GM18502 (cell line): ENCODE measurements at regions not wholly inside any gene's neighbourhood (a gene's known extent, or its start where the extent isn't known, plus 50 kb on each side); places are given as distances from the start of the nearest gene placed in this dataset.
A peak's percentile ranks its signal among the peaks of the same experiment; 100 is the strongest.
"Not testable (repeated sequence)": the region's sequence is repeated elsewhere in the genome, so short reads cannot be mapped to it uniquely, and the experiment has no call there.

Source experiments
- ATAC-seq: cut with Tn5 transposase; IDR thresholded peaks from one replicate; pipeline ENCODE4 v1.9.1; 2021; ENCODE audit warnings: mild to moderate bottlenecking; ENCODE audit not compliant: unreplicated experiment, poor library complexity

DNA sequence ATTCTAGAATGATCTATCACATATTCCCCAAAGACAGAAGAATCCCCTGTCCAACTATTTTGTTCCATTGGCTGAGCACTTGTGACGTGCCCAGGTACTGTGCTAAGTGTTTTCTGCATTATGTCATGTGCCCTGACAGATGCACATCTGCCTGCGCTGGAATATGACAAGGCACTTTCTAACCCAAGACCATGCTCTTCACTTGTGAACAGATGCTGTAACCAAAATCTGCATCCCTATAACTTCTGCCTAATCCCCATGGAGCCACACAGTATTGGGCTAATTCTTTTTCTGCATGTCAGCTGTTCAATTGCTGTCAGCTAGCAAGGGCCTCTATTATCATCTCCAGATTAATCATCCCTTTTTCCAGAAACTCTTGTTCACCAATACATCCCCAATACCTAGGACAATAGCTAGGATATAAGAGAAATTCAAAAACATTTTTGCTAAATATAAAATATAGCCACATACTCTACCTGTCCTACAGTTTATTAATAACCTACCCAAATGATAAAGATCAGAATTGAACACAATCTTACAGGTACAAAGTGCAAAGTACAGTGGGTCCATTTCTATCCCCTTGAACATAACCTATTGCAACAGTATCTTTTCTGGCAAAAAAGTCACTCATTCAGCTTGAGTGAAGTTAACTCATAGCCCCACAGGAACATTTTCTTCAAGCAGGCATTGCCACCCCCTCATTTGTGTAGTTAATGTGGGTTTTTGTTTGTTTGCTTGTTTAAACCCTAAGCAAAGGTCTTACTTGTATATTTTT lies 109.4 kb upstream of the LRRN1 start:
- ATAC-seq: no peak

DNA sequence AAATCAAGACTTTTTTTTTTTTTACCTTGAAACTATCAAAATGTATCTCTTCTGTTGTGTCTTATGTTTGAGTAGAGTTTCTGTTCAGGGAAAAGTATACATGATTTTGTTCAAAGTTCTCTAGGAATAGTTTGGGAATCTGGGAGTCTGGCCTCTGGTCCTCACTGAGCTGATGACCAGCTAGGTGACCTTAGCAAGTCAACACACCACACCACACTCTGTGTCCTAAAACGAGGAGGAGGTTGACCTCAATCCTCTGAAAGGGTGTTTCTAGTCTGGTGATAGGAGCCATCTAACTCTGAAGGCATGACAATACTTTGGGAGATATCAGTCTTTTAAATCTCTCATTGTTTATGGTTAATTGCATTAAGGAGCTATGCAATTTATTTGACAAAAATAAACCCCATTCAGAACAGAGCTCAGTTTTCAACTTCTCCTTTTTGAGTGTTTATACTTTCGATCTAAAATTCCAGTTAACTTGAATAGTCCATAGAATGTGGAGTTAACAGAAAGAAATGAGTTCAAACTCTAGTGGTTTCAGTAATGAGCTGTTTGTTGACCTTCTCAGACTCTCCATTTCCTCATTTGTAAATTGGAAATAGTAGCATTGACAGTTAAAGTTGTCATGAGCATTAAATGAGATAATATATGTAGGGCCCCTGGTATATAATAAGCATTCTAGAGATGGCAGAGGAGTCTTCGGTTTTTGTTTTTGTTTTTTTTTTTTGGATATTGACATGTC lies 112.2 kb upstream of the LRRN1 start:
- ATAC-seq: no peak

DNA sequence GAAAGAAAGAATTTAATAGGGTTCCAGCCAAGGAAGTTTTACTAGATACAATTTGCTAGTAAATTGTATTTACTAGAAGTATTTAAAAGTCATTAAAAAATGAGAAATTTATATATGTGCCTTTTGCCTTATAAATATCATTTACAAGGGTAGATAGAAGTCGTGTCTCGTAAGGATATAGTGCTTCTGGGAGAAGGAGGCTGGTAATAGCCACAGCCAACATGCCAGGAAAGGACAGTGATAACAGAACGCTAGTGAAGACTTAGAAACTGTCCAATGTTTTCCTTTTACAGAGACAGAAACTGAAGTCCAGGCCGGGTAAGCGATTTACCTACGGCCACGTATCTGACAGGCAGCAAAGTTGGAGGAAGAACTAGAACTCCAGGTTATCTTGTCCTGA lies 113.5 kb upstream of the LRRN1 start:
- no peak for ATAC-seq

DNA sequence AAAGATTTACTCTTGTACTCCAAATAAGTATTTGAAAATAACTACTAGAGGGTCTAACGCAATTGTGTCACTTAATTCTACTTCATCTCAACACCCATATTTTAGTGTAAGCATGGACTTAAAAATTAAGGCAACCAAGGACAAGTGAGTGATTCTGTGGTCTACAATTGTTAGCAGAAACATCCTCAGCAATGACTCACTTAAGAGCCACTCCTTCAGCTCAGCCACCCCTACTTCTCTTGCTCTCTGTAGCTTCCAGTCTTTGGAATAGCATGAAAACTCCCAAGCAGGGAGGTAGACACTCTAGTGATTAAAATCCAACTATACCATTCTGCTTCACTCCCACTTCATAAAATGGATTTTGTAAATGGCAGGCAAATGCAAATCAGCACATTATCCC lies 116.0 kb upstream of the LRRN1 start:
- no peak for ATAC-seq

DNA sequence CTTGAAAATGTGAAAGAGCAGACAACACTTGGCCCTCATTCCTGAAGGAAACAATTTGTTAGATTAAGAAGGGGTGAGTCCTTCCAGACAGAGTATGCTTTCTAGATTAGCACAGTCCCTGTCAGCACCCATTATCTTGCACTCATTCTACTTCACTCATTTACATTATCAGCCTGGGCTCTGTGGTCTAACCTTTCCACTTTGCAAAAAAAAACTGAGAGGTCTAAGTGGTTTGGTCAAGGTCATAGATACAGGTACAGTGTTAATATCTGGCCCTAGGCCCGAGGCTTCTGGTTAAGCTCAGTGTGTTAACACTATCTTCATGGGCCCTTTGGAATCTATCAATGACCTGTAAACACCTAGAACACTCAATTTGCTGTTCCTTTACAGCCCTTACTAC lies 123.4 kb upstream of the LRRN1 start:
- no peak for ATAC-seq

DNA sequence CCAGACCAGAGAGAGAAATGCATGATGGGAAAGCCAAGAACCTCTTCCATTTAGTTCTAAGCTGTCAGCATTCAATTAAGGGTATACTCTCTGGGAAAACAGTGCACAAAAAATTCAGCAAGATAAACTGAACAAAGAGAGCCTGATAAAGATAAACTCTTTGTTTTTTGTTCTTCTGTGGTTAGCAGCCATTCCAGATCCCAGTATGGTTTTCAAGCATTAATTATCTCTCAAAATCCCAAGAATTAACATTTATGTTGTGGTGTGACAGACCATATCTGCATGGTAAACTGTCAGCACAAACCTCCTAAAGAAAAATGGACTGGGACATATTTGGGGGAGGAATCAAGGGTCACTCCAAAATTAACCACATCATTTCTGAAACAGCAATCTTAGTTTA lies 124.0 kb upstream of the LRRN1 start:
- no peak for ATAC-seq

DNA sequence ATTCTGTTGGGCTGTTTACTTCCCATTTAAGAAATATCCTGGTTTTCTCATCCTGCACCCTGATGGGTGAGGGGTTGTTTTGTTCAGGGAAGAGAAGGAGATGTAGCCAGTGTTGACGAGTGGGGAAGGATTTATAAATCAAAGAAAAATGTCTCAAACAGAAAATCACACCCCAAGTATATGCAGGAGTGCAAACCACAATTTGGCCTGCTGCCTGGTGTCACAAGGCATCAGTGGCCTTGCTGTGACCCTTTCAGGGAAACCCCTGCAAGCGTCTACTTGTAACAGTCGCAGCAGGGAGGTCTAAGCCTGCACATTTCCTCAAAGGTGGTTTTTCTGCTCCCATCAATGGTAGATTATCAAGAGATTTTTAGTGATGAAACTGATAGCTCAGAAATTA lies 132.6 kb upstream of the LRRN1 start:
- ATAC-seq: peak; percentile 97

DNA sequence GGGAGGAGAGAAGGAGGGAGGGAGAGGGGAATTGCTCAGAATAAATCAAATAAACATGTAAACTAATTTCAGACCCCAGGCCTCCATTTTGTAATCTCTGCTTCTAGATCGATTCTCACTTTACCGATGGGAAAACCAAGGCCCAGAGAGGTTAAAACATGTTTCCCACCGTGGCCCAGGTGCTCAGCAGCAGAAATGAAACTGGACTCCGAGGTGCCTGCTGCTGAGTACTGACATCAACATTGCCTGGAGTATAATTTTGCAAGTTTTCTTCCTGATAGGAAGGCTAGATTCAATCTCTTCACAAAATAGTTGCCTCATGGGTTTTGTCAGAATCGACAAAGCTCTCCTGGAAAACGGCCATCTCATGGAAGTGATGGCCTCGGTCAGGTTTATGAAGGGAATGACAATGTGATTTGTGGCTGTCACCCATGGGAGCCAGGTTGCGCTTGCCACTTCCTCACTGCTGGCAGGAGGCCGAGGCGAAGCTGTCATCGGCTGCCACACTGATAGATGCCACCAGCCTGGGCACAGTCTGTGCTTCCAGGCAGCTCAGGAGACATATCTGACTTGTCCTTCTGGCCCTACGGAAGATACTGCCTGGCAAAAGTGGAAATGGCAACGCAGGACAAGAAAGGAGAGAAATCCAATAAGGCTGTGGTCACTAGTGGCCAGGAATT lies 133.1 kb upstream of the LRRN1 start:
- peak; percentile 46 for ATAC-seq

DNA sequence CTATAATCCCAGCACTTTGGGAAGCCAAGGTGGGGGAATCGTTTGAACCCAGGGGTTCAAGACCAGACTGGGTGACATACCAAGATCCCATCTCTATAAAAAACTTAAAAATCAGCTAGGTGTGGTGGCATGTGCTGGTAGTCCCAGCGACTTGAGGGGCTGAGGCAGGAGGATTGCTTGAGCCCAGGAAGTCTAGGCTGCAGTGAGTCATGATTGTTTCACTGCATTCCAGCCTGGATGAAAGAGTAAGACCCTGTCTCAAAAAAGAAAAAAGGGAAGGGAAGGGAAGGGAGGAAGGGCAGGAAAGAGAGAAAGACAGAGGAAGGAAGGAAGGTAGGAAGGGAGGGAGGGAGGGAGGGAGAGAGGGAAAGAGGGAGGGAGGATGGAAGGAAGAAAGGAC lies 133.7 kb upstream of the LRRN1 start:
- ATAC-seq: no peak

DNA sequence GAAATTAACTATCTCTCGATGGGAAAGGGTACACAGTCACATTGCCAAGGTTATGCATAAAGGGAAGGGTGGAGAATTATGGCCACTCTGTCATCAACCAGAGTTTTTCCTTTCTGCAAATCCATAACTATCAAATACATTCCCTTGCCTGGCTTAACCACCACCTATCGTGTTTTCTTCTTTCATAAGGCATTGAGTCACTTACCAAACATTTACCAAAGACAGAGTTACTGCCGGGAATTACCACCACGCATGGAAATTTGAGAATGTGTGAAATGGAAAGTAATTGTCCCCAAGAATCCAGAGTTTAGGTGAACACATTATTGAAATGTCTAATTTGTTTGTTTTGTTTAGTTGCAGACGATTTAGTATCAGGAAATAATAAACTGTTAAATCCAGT lies 134.3 kb upstream of the LRRN1 start:
- no peak for ATAC-seq

DNA sequence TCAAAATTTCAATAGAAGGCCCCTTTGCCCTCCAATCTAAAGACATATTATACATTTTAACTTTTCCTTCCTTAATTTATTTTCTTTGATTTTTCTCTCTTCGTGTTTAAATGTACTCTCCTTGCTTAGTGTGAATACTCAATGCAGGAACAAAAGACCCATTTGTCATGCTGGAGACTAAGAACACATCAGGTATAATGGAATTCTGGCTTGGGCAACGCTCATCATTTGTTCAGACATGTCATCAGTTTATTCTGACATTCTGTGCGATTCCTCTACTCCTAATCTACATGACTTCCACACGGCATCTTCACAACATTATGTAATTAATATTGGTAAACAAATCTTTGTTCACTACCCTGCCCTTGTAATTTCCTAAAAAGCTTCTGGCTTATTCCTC lies 136.6 kb upstream of the LRRN1 start:
- ATAC-seq: no peak

DNA sequence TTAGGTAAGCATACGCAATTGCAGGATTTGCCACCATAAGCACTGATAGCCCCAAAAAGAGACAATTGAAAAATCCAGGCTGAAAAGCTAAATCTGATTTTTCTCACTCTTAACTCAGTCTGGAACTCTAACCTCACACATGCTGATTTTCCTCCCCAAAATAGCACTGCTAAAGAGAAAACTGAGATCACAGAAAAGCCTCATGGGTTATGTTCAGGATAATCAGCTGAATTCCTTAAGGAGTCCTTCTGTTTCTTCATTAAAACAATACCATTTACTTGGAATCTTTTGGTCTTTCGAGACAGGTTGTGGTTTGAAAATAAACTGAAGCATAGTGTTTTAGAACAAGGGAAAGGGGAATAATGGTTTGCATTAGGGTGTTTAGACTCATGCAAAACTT lies 144.3 kb upstream of the LRRN1 start:
- no peak for ATAC-seq

DNA sequence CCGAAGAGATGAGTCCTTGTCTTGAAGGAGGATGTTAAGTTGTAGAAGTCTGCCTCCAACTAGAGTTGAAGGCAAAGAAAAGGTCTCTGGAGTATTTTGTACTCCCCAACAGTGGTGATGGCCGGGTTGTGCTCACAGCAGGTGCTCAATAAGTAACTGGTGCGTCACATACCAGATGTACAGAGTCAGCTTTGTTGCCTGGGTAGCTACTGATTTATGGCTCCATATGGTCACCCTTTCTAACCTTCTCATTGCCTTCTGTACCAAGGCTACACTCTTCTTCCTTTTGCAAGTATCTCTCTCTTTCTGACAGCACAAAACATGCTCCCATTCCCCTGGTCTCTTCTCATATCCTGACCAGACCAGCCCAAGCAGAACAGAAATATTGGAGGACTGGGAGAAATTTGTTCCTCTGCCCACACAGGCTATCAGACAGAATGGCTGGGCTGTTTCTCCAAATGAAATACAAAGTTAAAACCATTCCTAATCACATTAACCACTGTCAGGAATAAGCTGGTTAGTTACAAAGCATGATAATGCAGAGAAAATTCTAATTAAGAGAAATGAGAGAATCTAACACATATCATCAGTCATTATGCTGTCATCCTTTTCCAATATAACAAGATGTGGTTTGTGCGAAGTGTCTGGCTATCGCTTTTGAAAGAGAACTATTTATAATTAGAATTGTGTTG lies 150.1 kb upstream of the LRRN1 start:
- ATAC-seq: no peak

DNA sequence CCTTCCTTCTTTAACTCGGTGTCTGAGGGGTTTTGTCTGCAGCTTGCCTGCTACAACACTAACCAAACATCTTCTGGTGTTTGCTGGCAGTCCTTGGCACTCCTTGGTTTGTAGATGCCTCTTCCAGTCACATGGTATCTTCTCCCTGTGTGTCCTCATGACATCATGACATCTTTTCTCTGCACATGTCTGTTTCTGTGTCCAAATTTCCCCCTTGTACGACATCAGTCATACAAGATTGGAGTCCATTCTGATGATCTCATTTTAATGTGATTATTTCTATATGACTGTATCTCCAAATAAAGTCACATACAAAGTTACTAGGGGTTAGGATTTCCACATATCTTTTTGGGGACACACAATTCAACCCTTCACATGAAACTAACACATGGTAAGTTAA lies 152.3 kb upstream of the LRRN1 start:
- no peak for ATAC-seq

DNA sequence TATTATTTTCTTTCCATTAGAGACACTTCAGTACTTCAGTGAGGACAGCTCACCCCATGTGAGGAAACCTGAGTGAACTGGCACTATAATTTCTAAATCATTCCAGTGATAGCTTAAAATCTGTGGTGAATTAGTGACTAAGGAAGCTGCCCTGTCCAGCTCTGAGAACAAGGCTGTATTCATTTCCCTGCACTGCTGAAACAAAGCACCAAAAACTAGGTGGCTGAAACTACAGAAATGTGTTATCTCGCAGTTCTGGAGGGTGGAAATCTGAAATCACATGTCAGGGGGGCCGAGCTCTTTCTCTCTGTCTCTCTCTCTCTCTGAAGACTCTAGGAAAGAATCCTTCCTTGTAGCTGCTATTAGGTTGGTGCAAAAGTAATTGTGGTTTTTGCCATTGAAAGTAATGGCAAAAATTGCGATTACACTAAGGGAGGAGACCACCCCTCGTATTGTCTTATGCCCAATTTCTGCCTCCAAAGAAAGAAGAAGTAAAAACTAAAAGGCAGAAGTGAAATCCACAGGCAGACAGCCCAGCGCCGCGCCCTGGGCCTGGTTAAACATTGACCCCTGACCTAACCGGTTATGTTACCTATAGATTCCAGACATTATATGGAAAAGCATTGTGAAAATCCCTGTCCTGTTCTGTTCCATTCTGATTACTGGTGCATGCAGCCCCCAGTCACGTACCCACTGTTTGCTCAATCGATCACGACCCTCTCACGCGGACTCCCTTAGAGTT lies 153.0 kb upstream of the LRRN1 start:
- ATAC-seq: not testable (repeated sequence)

DNA sequence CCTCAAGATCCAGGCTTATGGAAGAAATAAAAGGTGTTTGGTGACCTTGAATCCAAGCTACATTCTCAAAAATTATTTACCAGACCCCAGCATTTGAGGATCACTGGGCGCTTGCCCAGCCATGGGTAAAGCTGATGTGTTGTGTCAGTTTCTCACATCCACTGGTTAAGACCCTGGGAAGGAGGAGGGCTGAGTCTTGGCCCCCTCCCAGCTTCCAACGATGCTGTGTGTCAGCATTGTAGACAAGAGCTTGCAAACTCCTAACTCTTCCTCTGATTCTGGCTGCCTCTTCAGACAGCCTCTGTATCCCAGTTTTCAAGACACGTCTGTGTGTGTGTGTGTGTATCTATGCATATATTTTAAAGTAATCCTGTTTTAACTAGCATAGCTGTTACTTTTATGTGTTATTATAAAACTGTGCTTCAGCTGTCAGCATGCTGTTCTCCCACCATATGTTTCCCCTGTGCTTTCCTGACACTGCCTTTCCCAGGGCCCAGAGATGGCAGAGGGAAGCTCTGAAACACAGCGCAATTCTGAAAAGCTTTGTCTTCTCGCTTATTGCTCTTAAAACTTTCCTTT lies 157.3 kb upstream of the LRRN1 start:
- ATAC-seq: no peak

DNA sequence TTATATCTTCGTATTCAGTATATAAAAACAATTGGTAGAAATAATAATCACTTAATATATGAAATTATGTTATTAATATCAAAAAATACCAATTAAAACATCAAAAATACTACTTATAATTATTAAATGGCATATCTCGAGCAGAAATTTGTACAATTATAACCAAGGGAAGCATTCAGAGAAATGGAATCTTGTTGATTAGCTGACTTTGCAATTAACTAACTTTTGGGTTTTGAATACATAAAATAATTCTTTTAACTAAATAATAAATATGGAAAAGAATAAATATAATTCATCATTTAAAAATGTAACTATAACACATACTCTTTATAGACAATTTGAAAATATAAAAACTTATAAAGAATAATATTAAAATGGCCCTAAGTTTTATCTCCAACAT lies 160.2 kb upstream of the LRRN1 start:
- ATAC-seq: no peak

DNA sequence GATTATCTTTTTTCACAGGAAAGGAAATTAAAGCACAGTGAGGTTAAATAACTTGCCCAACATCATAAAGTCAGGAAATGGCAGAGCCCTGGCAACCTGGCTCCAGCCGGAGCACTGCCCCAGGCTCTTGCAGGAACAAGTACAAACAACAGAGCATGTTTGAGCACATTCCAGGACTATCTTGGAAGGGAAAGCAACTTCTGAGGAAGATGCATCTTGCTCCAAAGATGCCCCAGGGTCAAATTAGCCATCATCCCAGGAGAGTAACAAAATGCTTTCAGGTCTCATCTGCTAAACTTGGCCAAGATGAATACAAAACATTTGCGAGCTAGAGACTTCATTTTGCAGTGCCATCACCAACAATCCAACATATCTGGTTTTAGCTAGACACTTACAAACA lies 162.4 kb upstream of the LRRN1 start:
- no peak for ATAC-seq

DNA sequence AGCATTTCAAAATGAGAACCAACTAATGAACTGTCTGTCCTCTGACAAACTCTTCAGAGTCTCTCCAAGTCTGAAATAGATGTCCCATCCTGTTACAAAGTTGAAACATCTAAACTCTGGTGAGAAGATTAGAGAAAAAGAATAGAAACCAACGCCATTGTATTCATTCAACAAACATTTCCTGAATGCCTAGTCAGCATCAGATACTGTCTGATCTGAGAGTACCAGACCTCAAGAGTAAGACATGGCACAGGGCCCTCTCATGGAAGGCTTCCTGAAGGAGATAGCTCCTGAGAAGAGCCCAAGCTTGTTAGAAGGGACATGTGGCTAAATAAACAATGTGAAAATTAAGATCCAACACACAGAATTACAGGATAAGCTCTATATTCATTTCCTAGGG lies 164.1 kb upstream of the LRRN1 start:
- ATAC-seq: no peak

DNA sequence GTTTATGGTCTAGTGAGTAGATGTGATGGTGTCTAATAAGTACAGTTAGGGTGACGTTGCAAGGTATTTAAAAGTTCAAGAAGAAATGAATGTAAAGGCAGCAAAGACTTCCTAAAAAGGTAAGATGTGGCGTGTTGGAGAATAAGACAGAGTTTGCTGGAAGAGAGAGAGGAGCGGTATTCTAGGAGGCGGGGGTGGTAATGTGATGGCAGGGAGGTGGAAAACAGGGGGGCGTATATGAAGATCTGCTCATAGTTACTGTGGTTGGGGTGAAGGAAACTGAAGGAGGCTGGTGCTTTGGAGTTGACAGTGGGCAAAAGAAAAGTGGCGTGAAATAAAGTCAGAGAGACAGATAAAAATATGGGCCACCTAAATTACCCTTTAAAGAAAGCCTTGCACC lies 164.9 kb upstream of the LRRN1 start:
- ATAC-seq: no peak
